ENCODE measurements at regions not wholly inside any gene's neighbourhood (a gene's known extent, or its start where the extent isn't known, plus 50 kb on each side); places are given as distances from the start of the nearest gene placed in this dataset.
"Not testable (repeated sequence)": the region's sequence is repeated elsewhere in the genome, so short reads cannot be mapped to it uniquely, and the experiment has no call there.

GRCh38 chr13:59320021-59320420 is 843.7 kb downstream of the DIAPH3 start:
- Histone ChIP-seq H3K4me3 (ENCODE audit: low read length) (no peak overlapping the region), H3K9me3 (replicated peaks; ENCODE audit: low read length) (no peaks in the 10 kb centered on the region), H3K36me3 (ENCODE audit: insufficient read depth, low read length) (no peaks in the 10 kb centered on the region), H3K4me2 (ENCODE audit: low read length) (no peak overlapping the region), H3K4me1 (ENCODE audit: control insufficient read depth, insufficient read depth, low read length) (no peaks in the 10 kb centered on the region), H3K27me3 (ENCODE audit: control insufficient read depth, insufficient read depth, low read length) (no peaks in the 10 kb centered on the region), H3K9ac (ENCODE audit: low read depth, low read length) (no peak overlapping the region)

- H3K4me1 ChIP-seq (ENCODE audit: control insufficient read depth, insufficient read depth, low read length); H3K9me3 ChIP-seq (replicated peaks; ENCODE audit: low read length); H3K36me3 ChIP-seq (ENCODE audit: insufficient read depth, low read length); H3K4me3 ChIP-seq (ENCODE audit: low read length); H3K4me2 ChIP-seq (ENCODE audit: low read length); H3K9ac ChIP-seq (ENCODE audit: low read depth, low read length); H3K27me3 ChIP-seq (ENCODE audit: control insufficient read depth, insufficient read depth, low read length): not testable (repeated sequence)
Measured at GRCh38 chr13:59324401-59324800, 839.3 kb downstream of the DIAPH3 start.

GRCh38 chr13:59326717-59327116 is 837.0 kb downstream of the DIAPH3 start:
- no peaks in the 10 kb centered on the region for H3K4me1 ChIP-seq (ENCODE audit: control insufficient read depth, insufficient read depth, low read length)
- H3K9me3 ChIP-seq (replicated peaks; ENCODE audit: low read length) = no peaks in the 10 kb centered on the region
- no peak overlapping the region for H3K4me2 ChIP-seq (ENCODE audit: low read length)
- H3K9ac ChIP-seq (ENCODE audit: low read depth, low read length) = no peak overlapping the region
- H3K27me3 ChIP-seq (ENCODE audit: control insufficient read depth, insufficient read depth, low read length) = no peaks in the 10 kb centered on the region
- no peaks in the 10 kb centered on the region for H3K36me3 ChIP-seq (ENCODE audit: insufficient read depth, low read length)
- H3K4me3 ChIP-seq (ENCODE audit: low read length) = no peak overlapping the region

- H3K9ac ChIP-seq (ENCODE audit: low read depth, low read length) = no peak overlapping the region
- H3K36me3 ChIP-seq (ENCODE audit: insufficient read depth, low read length) = no peaks in the 10 kb centered on the region
- H3K27me3 ChIP-seq (ENCODE audit: control insufficient read depth, insufficient read depth, low read length) = no peaks in the 10 kb centered on the region
- no peak overlapping the region for H3K4me2 ChIP-seq (ENCODE audit: low read length)
- H3K4me1 ChIP-seq (ENCODE audit: control insufficient read depth, insufficient read depth, low read length) = no peaks in the 10 kb centered on the region
- no peak overlapping the region for H3K4me3 ChIP-seq (ENCODE audit: low read length)
- no peaks in the 10 kb centered on the region for H3K9me3 ChIP-seq (replicated peaks; ENCODE audit: low read length)
Measured at GRCh38 chr13:59330764-59331163, 833.0 kb downstream of the DIAPH3 start.

- H3K27me3 ChIP-seq (ENCODE audit: control insufficient read depth, insufficient read depth, low read length) = no peaks in the 10 kb centered on the region
- H3K9me3 ChIP-seq (replicated peaks; ENCODE audit: low read length) = no peaks in the 10 kb centered on the region
- H3K4me2 ChIP-seq (ENCODE audit: low read length) = no peak overlapping the region
- no peak overlapping the region for H3K9ac ChIP-seq (ENCODE audit: low read depth, low read length)
- no peaks in the 10 kb centered on the region for H3K4me1 ChIP-seq (ENCODE audit: control insufficient read depth, insufficient read depth, low read length)
- no peaks in the 10 kb centered on the region for H3K36me3 ChIP-seq (ENCODE audit: insufficient read depth, low read length)
- H3K4me3 ChIP-seq (ENCODE audit: low read length) = no peak overlapping the region
Measured at GRCh38 chr13:59332966-59333365, 830.8 kb downstream of the DIAPH3 start.

- no peaks in the 10 kb centered on the region for H3K9me3 ChIP-seq (replicated peaks; ENCODE audit: low read length)
- no peaks in the 10 kb centered on the region for H3K27me3 ChIP-seq (ENCODE audit: control insufficient read depth, insufficient read depth, low read length)
- H3K9ac ChIP-seq (ENCODE audit: low read depth, low read length) = no peak overlapping the region
- H3K4me2 ChIP-seq (ENCODE audit: low read length) = no peak overlapping the region
- no peaks in the 10 kb centered on the region for H3K4me1 ChIP-seq (ENCODE audit: control insufficient read depth, insufficient read depth, low read length)
- H3K36me3 ChIP-seq (ENCODE audit: insufficient read depth, low read length) = no peaks in the 10 kb centered on the region
- no peak overlapping the region for H3K4me3 ChIP-seq (ENCODE audit: low read length)
Measured at GRCh38 chr13:59337070-59337469, 826.7 kb downstream of the DIAPH3 start.

GRCh38 chr13:59340151-59340550 is 823.6 kb downstream of the DIAPH3 start:
- Histone ChIP-seq H3K9ac (ENCODE audit: low read depth, low read length) (no peak overlapping the region), H3K9me3 (replicated peaks; ENCODE audit: low read length) (no peaks in the 10 kb centered on the region), H3K4me1 (ENCODE audit: control insufficient read depth, insufficient read depth, low read length) (no peaks in the 10 kb centered on the region), H3K4me3 (ENCODE audit: low read length) (no peak overlapping the region), H3K4me2 (ENCODE audit: low read length) (no peak overlapping the region), H3K36me3 (ENCODE audit: insufficient read depth, low read length) (no peaks in the 10 kb centered on the region), H3K27me3 (ENCODE audit: control insufficient read depth, insufficient read depth, low read length) (no peaks in the 10 kb centered on the region)

GRCh38 chr13:59340581-59340980 is 823.1 kb downstream of the DIAPH3 start:
- H3K4me2 ChIP-seq (ENCODE audit: low read length) = no peak overlapping the region

GRCh38 chr13:59342400-59342799 is 821.3 kb downstream of the DIAPH3 start:
- Histone ChIP-seq H3K36me3 (ENCODE audit: insufficient read depth, low read length) (no peaks in the 10 kb centered on the region), H3K4me3 (ENCODE audit: low read length) (no peak overlapping the region), H3K4me2 (ENCODE audit: low read length) (no peak overlapping the region), H3K9me3 (replicated peaks; ENCODE audit: low read length) (no peaks in the 10 kb centered on the region), H3K4me1 (ENCODE audit: control insufficient read depth, insufficient read depth, low read length) (no peaks in the 10 kb centered on the region), H3K27me3 (ENCODE audit: control insufficient read depth, insufficient read depth, low read length) (no peaks in the 10 kb centered on the region), H3K9ac (ENCODE audit: low read depth, low read length) (no peak overlapping the region)

More at GRCh38 chr13:59340581-59340980, 823.1 kb downstream of the DIAPH3 start:
- no peaks in the 10 kb centered on the region for H3K36me3 ChIP-seq (ENCODE audit: insufficient read depth, low read length)
- no peak overlapping the region for H3K9ac ChIP-seq (ENCODE audit: low read depth, low read length)
- H3K27me3 ChIP-seq (ENCODE audit: control insufficient read depth, insufficient read depth, low read length) = no peaks in the 10 kb centered on the region
- H3K4me1 ChIP-seq (ENCODE audit: control insufficient read depth, insufficient read depth, low read length) = no peaks in the 10 kb centered on the region
- H3K4me3 ChIP-seq (ENCODE audit: low read length) = no peak overlapping the region
- no peaks in the 10 kb centered on the region for H3K9me3 ChIP-seq (replicated peaks; ENCODE audit: low read length)

- H3K4me3 ChIP-seq (ENCODE audit: low read length) = no peak overlapping the region
- H3K9ac ChIP-seq (ENCODE audit: low read depth, low read length) = no peak overlapping the region
- H3K27me3 ChIP-seq (ENCODE audit: control insufficient read depth, insufficient read depth, low read length) = no peaks in the 10 kb centered on the region
Measured at GRCh38 chr13:59343132-59343531, 820.6 kb downstream of the DIAPH3 start.

GRCh38 chr13:59343993-59344822 is 819.5 kb downstream of the DIAPH3 start:
- Histone ChIP-seq H3K9me3 (replicated peaks; ENCODE audit: low read length) (no peaks in the 10 kb centered on the region), H3K4me3 (ENCODE audit: low read length) (no peak overlapping the region), H3K36me3 (ENCODE audit: insufficient read depth, low read length) (no peaks in the 10 kb centered on the region), H3K4me2 (ENCODE audit: low read length) (no peak overlapping the region), H3K4me1 (ENCODE audit: control insufficient read depth, insufficient read depth, low read length) (no peaks in the 10 kb centered on the region), H3K27me3 (ENCODE audit: control insufficient read depth, insufficient read depth, low read length) (no peaks in the 10 kb centered on the region), H3K9ac (ENCODE audit: low read depth, low read length) (no peak overlapping the region)

More at GRCh38 chr13:59343132-59343531, 820.6 kb downstream of the DIAPH3 start:
- Histone ChIP-seq H3K36me3 (ENCODE audit: insufficient read depth, low read length) (no peaks in the 10 kb centered on the region), H3K4me2 (ENCODE audit: low read length) (no peak overlapping the region), H3K9me3 (replicated peaks; ENCODE audit: low read length) (no peaks in the 10 kb centered on the region), H3K4me1 (ENCODE audit: control insufficient read depth, insufficient read depth, low read length) (no peaks in the 10 kb centered on the region)

- no peak overlapping the region for H3K4me3 ChIP-seq (ENCODE audit: low read length)
- H3K27me3 ChIP-seq (ENCODE audit: control insufficient read depth, insufficient read depth, low read length) = no peaks in the 10 kb centered on the region
- H3K36me3 ChIP-seq (ENCODE audit: insufficient read depth, low read length) = no peaks in the 10 kb centered on the region
- H3K4me1 ChIP-seq (ENCODE audit: control insufficient read depth, insufficient read depth, low read length) = no peaks in the 10 kb centered on the region
- H3K9me3 ChIP-seq (replicated peaks; ENCODE audit: low read length) = no peaks in the 10 kb centered on the region
- no peak overlapping the region for H3K4me2 ChIP-seq (ENCODE audit: low read length)
- H3K9ac ChIP-seq (ENCODE audit: low read depth, low read length) = no peak overlapping the region
Measured at GRCh38 chr13:59345311-59345710, 818.4 kb downstream of the DIAPH3 start.
